HG03354 (cell line): ENCODE measurements at regions not wholly inside any gene's neighbourhood (a gene's known extent, or its start where the extent isn't known, plus 50 kb on each side); places are given as distances from the start of the nearest gene placed in this dataset.
"Not testable (repeated sequence)": the region's sequence is repeated elsewhere in the genome, so short reads cannot be mapped to it uniquely, and the experiment has no call there.

Experiments used
- ATAC-seq: cut with Tn5 transposase; IDR thresholded peaks from one replicate; pipeline ENCODE4 v1.9.1; 2021; ENCODE audit warnings: mild to moderate bottlenecking; ENCODE audit not compliant: unreplicated experiment, poor library complexity, severe bottlenecking

DNA sequence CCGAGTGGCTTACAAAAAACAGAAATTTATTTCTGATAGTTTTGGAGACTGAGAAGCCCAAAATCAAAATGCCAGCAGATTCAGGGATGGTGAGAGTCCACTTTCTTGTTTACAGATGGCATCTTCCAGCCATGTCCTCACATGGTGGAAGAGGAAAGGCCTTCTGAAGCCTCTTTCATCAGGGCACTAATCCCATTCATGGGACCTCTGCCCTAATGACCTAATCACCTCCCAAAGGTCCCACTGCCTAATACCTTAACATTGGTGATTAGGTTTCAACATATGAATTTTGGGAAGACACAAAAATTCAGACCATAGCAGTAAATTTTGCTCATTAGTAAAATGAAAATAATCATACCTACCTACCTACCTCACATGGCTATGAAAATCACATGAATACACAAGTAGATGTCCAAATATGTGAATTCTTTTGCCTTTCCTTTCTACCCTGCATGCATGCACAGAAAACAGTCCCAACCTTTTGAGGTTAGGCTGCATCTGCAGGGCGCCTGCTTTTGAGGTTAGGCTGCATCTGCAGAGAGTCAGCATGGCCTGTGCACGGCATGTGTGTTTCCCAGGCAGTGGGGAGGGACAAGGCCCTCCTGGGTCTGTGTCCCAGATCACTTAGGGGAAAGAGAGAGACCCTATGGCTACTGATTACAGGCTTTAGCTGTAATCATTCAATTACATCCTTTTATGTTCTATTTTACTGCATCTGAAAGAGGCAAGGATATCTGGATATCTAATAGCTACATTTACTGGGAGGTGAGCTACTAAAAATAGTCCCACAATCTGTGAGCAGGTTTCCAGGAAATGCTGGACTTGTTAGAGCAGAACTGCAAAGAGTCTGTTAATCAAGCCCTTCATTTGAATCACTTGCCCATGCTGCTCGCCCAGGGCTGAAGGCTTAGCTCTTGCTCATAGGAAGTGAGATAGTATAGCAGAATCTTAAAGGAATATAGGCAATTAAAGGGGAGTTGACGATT lies 497.7 kb upstream of the MARCKS start:
- no peak for ATAC-seq

DNA sequence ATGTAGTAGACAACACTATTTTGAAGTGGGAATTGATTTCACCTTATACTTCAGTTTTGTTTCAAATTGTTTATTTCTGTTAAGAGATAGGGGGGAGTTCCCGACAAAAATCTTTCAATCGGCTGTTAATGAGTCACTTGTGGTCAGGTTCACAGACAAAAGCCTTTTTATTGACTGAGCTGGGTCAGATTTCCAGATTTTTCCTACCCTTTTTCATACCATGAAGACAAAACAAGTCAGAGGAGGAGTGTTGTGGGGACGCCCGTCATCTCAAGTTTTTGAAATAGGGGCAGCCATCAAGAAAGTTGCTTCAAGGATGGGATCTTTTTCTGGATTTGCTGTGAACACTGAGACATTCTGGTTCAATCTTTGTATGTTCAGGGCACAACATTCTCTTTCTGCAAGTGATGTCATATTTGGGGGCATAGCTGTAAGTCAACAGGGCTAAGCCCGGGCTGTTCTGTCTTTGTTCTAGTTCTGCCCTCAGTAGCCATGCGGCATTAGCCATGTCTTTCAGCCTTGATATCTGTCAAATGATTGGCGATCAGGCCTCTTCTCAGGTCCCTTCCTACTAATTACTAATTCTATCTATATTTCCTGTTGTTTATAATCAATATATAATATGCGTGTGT lies 496.0 kb upstream of the MARCKS start:
- ATAC-seq, result no peak

GRCh38 chr6:113362301-113363047 lies 494.7 kb upstream of the MARCKS start:
- no peak for ATAC-seq

DNA sequence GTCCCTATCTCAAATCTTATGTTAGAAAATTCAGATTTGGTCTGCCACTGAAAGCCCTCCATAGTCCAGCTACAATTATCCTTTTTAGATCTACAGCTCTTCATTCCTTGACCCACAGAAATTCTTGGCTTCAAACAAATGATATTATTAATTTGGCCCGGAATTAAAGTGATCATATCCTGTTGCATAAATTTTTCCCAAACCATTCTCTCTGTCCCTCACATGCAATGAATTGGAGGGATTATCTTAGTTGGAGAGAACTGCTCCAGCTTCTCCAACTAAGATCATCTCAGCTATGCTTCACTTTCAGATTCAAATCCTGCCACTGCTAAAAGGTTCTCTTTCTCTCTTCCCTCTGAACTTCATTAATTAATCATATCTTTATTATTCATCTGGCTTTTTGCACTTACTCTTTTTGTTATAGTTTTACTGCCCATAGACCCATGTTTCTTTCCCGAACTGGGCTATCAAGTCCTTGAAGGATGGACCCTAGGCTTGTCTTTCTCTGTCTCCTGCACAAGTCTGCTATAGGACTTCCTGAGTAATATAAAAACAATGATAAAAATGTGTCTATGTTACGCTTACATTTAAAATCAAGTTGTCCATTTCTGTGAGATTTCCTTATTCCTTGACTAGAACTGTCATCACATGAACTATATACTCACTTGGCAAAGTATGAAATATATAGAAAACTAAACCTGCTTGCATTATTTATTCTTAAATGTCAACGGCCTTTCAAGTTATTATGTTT lies 493.9 kb upstream of the MARCKS start:
- no peak for ATAC-seq

DNA sequence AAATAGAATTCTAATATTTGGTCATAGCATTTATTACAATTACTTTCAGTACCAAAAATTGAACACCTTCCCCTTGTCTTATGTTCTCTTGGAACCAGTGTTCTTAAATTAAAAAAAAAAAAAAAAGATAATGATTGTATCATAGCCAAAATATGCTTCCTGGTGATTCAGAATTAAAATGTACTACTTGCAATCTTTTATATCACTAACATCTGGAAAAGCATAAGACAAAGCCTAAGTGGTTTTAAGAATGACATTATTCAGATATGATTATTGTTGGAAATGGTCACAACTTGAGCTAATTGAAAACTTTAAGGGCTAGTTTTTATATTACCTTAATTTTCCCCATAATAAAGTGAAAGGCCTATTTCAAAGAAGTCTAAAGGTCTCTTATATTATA lies 493.3 kb upstream of the MARCKS start:
- ATAC-seq, result no peak

- ATAC-seq, result no peak
These were observed 492.4 kb upstream of the MARCKS start for GRCh38 chr6:113364766-113365165.

DNA sequence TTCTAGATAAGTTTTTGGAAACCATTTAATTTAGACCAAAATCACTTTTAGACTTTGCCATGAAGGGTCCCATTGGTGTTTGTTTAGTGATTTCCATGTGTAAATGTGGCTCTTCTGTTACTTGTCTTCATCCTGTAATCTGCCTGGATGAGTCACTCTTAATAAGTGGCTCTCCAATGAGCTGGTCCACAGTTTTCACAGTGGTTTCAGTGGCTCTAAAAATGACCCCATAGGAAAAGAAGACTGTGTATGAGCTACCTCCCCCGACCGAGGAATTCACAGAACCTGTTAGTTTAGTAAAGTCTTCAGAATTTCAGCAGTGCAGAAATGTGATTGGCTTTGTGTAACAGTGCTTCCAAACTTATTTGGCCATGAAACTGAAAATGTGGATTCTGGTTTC lies 492.0 kb upstream of the MARCKS start:
- no peak for ATAC-seq

- ATAC-seq, result no peak
These were observed 490.6 kb upstream of the MARCKS start for GRCh38 chr6:113366505-113366904.

GRCh38 chr6:113370508-113371502 lies 486.3 kb upstream of the MARCKS start:
- no peak for ATAC-seq

DNA sequence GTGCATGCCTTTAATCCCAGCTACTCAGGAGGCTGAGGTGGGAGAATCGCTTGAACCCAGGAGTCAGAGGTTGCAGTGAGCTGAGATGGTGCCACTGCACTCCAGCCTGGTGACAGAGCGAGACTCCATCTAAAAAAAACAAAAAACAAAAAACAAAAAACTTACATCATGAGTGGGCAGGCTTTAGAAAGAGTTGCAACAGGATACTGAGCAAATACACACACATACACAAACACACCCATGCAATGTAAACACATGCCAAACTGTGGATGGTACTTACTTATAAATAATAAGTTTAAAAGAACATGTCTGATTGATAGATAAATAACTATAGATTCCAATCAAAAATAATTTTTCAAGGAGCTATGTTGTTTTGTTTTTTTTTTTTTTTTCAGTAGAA lies 481.7 kb upstream of the MARCKS start:
- not testable (repeated sequence) for ATAC-seq

- no peak for ATAC-seq
These were observed 480.9 kb upstream of the MARCKS start for GRCh38 chr6:113375950-113376846.

- ATAC-seq, result no peak
These were observed 480.3 kb upstream of the MARCKS start for GRCh38 chr6:113376847-113377165.

DNA sequence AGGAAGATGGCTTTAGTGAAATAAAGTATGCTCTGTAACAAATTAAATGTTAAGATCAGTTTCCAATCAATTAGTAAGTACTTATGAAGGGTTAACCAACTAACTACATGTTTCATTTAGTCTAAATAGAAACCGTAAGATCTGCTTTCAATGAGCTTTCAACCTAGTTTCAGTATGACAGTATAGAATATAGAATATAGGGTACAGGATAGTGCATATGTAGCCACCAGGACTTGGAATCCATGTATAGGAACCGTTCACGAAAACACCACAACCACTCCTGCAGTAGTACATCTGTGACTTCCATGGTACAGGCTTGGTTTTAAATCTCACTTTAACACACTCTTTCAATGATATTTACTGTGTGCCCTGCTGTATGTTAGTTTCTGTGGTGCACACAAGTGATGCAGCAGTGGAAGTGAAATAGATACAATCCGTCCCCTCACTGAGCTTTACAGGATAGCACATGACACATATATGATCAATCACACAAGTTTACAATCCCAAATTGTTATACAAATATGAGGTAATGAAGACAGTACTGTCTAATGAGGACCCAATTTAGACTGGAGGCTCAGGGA lies 479.7 kb upstream of the MARCKS start:
- ATAC-seq, result peak; percentile 70

- no peak for ATAC-seq
These were observed 476.6 kb upstream of the MARCKS start for GRCh38 chr6:113380591-113380990.

GRCh38 chr6:113381232-113381631 lies 475.9 kb upstream of the MARCKS start:
- ATAC-seq, result peak; percentile 45

DNA sequence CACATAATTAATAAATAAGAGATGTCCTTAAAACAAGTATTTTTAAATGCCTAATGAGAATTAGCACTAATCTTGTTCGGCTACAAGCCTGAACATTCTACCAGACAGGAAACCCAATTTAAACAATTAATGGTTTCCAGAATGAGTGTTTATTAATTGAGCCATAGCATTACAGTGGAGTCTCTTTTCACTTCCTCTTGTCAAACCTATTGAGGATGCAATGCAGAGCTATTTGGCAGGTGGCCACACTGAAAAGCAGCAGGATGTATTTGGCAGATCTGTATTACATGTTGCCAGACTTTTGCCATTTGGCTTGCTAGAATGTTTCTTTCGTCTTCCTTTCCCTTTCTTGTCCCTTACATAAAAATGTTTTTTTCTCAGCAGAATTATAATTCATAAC lies 475.2 kb upstream of the MARCKS start:
- peak; percentile 90 for ATAC-seq

GRCh38 chr6:113383701-113384100 lies 473.4 kb upstream of the MARCKS start:
- ATAC-seq, result no peak
